C4-2B (cell line): ENCODE measurements at regions not wholly inside any gene's neighbourhood (a gene's known extent, or its start where the extent isn't known, plus 50 kb on each side); places are given as distances from the start of the nearest gene placed in this dataset.

ENCODE experiments used
- CTCF ChIP-seq: fragments of 450-650 bp; conservative IDR thresholded peaks from 2 replicates; pipeline ENCODE4 v1.5.1; 2017; ENCODE audit warnings: mild to moderate bottlenecking
- ZFX ChIP-seq: fragments of 450-650 bp; IDR thresholded peaks from 2 replicates; pipeline ENCODE4 v1.6.1; 2017

GRCh38 chr20:52493171-52493721, 301.7 kb upstream of the ZFP64 start:
- TF ChIP-seq CTCF (no peak), ZFX (no peak)
